GM12878 (cell line): ENCODE measurements at regions not wholly inside any gene's neighbourhood (a gene's known extent, or its start where the extent isn't known, plus 50 kb on each side); places are given as distances from the start of the nearest gene placed in this dataset.

Experiments used
- CHD2 ChIP-seq: IDR thresholded peaks from 2 replicates; pipeline ENCODE4 v1.6.1; 2011; ENCODE audit warnings: low read depth, low read length, improper control_type of control experiment, borderline replicate concordance
- EP300 ChIP-seq, 2 experiments: fragments of 150-350 bp in 1 of 2; IDR thresholded peaks; 2 replicates each; pipeline ENCODE4 v1.6.1; 2011 to 2012; ENCODE audit warnings: low read depth in 2 of 2, low read length in 2 of 2, borderline replicate concordance in 1 of 2, improper control_type of control experiment in 1 of 2, inconsistent platforms in 1 of 2; ENCODE audit not compliant: control insufficient read depth in 1 of 2
- MAX ChIP-seq: IDR thresholded peaks from 2 replicates; pipeline ENCODE4 v1.6.1; 2012; ENCODE audit warnings: low read depth, low read length, improper control_type of control experiment
- MYC ChIP-seq: IDR thresholded peaks from 2 replicates; pipeline ENCODE4 v1.6.1; 2011; ENCODE audit warnings: mild to moderate bottlenecking, low read length, moderate library complexity, inconsistent platforms; ENCODE audit not compliant: insufficient read depth, insufficient replicate concordance, insufficient read length, severe bottlenecking
- POLR2A ChIP-seq: IDR thresholded peaks from 2 replicates; pipeline ENCODE4 v1.6.1; 2011; ENCODE audit warnings: low read depth, mild to moderate bottlenecking, low read length
- POLR2AphosphoS5 ChIP-seq: IDR thresholded peaks from 2 replicates; pipeline ENCODE4 v1.6.1; 2011; ENCODE audit warnings: mild to moderate bottlenecking, low read length, inconsistent platforms
- SP1 ChIP-seq: IDR thresholded peaks from one replicate; pipeline ENCODE4 v1.6.1; 2011; ENCODE audit warnings: low read depth, low read length
- YY1 ChIP-seq: IDR thresholded peaks from 2 replicates; pipeline ENCODE4 v1.6.1; 2011; ENCODE audit warnings: low read depth, mild to moderate bottlenecking, low read length
- ZNF384 ChIP-seq: IDR thresholded peaks from 2 replicates; pipeline ENCODE4 v1.6.1; 2012; ENCODE audit warnings: low read depth, mild to moderate bottlenecking, low read length, improper control_type of control experiment, borderline replicate concordance
- ZNF687 ChIP-seq: fragments of 450-650 bp; IDR thresholded peaks from 2 replicates; pipeline ENCODE4 v1.6.1; 2017; ENCODE audit warnings: mild to moderate bottlenecking, moderate library complexity
- TF ChIP-seq, protein P1 (sequence below): fragments of 450-650 bp; IDR thresholded peaks from 2 replicates; pipeline ENCODE4 v1.6.1; 2017; ENCODE audit warnings: mild to moderate bottlenecking
- TF ChIP-seq, protein P2 (sequence below), 3 experiments: IDR thresholded peaks in 2 of 3; conservative IDR thresholded peaks in 1 of 3; 2 replicates each; pipeline ENCODE4 v1.5.1; 2011; ENCODE audit warnings: low read depth in 3 of 3, low read length in 3 of 3, mild to moderate bottlenecking in 3 of 3, control low read depth in 2 of 3, moderate library complexity in 2 of 3, inconsistent platforms in 1 of 3, mixed read lengths in 1 of 3; ENCODE audit not compliant: control insufficient read depth in 2 of 3, insufficient read depth in 1 of 3; ENCODE audit errors: extremely low read depth in 1 of 3
- TF ChIP-seq, protein P3 (sequence below): fragments of 450-650 bp; formaldehyde crosslinking; IDR thresholded peaks from 2 replicates; pipeline ENCODE4 v1.5.0; 2022; ENCODE audit warnings: mild to moderate bottlenecking, missing genetic modification characterization

- TF ChIP-seq CHD2: no peak
- TF ChIP-seq, protein P1, sequence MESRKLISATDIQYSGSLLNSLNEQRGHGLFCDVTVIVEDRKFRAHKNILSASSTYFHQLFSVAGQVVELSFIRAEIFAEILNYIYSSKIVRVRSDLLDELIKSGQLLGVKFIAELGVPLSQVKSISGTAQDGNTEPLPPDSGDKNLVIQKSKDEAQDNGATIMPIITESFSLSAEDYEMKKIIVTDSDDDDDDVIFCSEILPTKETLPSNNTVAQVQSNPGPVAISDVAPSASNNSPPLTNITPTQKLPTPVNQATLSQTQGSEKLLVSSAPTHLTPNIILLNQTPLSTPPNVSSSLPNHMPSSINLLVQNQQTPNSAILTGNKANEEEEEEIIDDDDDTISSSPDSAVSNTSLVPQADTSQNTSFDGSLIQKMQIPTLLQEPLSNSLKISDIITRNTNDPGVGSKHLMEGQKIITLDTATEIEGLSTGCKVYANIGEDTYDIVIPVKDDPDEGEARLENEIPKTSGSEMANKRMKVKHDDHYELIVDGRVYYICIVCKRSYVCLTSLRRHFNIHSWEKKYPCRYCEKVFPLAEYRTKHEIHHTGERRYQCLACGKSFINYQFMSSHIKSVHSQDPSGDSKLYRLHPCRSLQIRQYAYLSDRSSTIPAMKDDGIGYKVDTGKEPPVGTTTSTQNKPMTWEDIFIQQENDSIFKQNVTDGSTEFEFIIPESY: no peak
- TF ChIP-seq, protein P2, sequence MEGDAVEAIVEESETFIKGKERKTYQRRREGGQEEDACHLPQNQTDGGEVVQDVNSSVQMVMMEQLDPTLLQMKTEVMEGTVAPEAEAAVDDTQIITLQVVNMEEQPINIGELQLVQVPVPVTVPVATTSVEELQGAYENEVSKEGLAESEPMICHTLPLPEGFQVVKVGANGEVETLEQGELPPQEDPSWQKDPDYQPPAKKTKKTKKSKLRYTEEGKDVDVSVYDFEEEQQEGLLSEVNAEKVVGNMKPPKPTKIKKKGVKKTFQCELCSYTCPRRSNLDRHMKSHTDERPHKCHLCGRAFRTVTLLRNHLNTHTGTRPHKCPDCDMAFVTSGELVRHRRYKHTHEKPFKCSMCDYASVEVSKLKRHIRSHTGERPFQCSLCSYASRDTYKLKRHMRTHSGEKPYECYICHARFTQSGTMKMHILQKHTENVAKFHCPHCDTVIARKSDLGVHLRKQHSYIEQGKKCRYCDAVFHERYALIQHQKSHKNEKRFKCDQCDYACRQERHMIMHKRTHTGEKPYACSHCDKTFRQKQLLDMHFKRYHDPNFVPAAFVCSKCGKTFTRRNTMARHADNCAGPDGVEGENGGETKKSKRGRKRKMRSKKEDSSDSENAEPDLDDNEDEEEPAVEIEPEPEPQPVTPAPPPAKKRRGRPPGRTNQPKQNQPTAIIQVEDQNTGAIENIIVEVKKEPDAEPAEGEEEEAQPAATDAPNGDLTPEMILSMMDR (IDR thresholded peaks at IDR 0.05 in 2 of 3, conservative IDR thresholded peaks at IDR 0.05 in 1 of 3; ENCODE audit: control insufficient read depth in 2 of 3, extremely low read depth in 1 of 3, insufficient read depth in 1 of 3, low read depth in 3 of 3, low read length in 3 of 3): no peak
- no peak for TF ChIP-seq EP300 (IDR thresholded peaks at IDR 0.05; ENCODE audit: borderline replicate concordance in 1 of 2, control insufficient read depth in 1 of 2, low read depth in 2 of 2, low read length in 2 of 2)
- no peak for TF ChIP-seq ZNF687
- TF ChIP-seq ZNF384: no peak
- TF ChIP-seq YY1: no peak
- no peak for TF ChIP-seq POLR2A
- no peak for TF ChIP-seq MAX
- TF ChIP-seq POLR2AphosphoS5: no peak
- TF ChIP-seq, protein P3, sequence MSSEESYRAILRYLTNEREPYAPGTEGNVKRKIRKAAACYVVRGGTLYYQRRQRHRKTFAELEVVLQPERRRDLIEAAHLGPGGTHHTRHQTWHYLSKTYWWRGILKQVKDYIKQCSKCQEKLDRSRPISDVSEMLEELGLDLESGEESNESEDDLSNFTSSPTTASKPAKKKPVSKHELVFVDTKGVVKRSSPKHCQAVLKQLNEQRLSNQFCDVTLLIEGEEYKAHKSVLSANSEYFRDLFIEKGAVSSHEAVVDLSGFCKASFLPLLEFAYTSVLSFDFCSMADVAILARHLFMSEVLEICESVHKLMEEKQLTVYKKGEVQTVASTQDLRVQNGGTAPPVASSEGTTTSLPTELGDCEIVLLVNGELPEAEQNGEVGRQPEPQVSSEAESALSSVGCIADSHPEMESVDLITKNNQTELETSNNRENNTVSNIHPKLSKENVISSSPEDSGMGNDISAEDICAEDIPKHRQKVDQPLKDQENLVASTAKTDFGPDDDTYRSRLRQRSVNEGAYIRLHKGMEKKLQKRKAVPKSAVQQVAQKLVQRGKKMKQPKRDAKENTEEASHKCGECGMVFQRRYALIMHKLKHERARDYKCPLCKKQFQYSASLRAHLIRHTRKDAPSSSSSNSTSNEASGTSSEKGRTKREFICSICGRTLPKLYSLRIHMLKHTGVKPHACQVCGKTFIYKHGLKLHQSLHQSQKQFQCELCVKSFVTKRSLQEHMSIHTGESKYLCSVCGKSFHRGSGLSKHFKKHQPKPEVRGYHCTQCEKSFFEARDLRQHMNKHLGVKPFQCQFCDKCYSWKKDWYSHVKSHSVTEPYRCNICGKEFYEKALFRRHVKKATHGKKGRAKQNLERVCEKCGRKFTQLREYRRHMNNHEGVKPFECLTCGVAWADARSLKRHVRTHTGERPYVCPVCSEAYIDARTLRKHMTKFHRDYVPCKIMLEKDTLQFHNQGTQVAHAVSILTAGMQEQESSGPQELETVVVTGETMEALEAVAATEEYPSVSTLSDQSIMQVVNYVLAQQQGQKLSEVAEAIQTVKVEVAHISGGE (CRISPR knock-in tag): no peak
- no peak for TF ChIP-seq SP1
- no peak for TF ChIP-seq MYC
These were observed 404.5 kb upstream of the TBX3 start for GRCh38 chr12:115088328-115088994.
